ENCODE measurements at regions not wholly inside any gene's neighbourhood (a gene's known extent, or its start where the extent isn't known, plus 50 kb on each side); places are given as distances from the start of the nearest gene placed in this dataset.

DNA sequence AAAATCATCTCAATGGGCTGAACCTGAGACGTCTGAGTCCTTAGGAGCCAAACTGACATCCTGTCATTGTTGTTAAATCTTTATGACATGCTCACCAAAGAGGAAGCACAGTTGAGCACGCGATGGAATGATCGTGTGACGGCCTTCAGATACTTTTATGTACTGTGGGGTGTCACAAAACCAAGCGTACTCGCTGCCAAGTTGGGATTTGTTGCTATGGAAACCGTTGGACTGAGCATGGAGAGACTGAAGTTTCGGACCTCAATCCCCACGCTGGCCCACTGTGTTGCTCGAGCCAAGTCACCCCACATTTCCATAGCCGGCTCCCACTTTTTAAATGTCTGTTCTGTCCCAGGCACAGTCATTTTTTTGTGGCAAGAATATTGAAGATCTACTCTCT lies 222.8 kb upstream of the SDK2 start:
- TF ChIP-seq, protein P1, sequence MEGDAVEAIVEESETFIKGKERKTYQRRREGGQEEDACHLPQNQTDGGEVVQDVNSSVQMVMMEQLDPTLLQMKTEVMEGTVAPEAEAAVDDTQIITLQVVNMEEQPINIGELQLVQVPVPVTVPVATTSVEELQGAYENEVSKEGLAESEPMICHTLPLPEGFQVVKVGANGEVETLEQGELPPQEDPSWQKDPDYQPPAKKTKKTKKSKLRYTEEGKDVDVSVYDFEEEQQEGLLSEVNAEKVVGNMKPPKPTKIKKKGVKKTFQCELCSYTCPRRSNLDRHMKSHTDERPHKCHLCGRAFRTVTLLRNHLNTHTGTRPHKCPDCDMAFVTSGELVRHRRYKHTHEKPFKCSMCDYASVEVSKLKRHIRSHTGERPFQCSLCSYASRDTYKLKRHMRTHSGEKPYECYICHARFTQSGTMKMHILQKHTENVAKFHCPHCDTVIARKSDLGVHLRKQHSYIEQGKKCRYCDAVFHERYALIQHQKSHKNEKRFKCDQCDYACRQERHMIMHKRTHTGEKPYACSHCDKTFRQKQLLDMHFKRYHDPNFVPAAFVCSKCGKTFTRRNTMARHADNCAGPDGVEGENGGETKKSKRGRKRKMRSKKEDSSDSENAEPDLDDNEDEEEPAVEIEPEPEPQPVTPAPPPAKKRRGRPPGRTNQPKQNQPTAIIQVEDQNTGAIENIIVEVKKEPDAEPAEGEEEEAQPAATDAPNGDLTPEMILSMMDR (CRISPR knock-in tag; IDR thresholded peaks at IDR 0.05), result no peak
- TF ChIP-seq FOXM1 (CRISPR knock-in tag; IDR thresholded peaks at IDR 0.05) (no peak), GABPA (IDR thresholded peaks at IDR 0.05; ENCODE audit: low read depth, low read length) (no peak), GABPA (CRISPR knock-in tag; IDR thresholded peaks at IDR 0.05; ENCODE audit: low read depth) (no peak)

Measured in HepG2 (cell line).